GM20000 (cell line): ENCODE measurements at regions not wholly inside any gene's neighbourhood (a gene's known extent, or its start where the extent isn't known, plus 50 kb on each side); places are given as distances from the start of the nearest gene placed in this dataset.

ENCODE experiments used
- DNase-seq: peaks from one replicate; pipeline ENCODE4 v3.0.0; 2012; ENCODE audit warnings: low spot score
- TF ChIP-seq, protein P1 (sequence below): IDR thresholded peaks from 2 replicates; pipeline ENCODE4 v1.5.1; 2012; ENCODE audit warnings: mild to moderate bottlenecking, control low read depth; ENCODE audit errors: extremely low read depth, missing control alignments

DNA sequence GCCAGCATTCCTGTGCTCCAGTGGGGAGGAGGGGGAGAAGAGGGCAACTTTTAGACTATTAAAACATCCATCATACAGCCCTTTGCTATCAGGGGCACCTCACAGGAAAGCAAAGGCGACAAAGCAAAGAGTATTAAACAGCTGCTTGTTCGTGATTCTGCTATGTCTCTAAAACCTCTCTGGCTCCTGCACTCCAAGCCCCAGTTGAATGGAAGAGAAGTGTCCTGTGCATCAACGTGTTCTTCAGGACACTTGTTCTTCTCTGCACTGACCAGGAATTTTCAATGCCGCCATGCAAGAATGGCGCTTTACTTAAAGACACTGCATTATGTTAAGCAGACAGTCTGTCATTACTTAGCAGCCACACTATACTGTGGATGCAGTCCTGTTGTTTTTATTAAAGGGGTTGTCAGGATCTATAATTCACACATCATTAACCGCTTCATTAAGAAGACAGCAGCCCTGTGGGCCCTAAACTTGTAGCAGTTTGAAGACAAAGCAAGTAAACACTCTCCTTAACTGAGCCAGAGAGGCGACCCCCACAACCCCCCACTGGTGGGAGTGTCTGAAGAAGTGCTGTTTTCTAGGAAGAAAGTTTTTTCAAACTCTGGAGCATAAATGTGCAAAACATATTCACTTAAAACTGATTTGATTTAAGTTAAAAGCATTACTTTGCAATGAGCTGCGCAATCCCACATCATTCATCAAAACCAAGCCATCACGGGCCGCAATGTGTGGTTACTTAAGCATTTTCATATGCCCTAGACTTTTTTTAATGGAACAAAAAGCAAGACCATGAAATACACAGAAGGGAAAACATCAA is 164.5 kb downstream of the ZNF608 start:
- no peak for DNase-seq
- TF ChIP-seq, protein P1, sequence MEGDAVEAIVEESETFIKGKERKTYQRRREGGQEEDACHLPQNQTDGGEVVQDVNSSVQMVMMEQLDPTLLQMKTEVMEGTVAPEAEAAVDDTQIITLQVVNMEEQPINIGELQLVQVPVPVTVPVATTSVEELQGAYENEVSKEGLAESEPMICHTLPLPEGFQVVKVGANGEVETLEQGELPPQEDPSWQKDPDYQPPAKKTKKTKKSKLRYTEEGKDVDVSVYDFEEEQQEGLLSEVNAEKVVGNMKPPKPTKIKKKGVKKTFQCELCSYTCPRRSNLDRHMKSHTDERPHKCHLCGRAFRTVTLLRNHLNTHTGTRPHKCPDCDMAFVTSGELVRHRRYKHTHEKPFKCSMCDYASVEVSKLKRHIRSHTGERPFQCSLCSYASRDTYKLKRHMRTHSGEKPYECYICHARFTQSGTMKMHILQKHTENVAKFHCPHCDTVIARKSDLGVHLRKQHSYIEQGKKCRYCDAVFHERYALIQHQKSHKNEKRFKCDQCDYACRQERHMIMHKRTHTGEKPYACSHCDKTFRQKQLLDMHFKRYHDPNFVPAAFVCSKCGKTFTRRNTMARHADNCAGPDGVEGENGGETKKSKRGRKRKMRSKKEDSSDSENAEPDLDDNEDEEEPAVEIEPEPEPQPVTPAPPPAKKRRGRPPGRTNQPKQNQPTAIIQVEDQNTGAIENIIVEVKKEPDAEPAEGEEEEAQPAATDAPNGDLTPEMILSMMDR = no peak

DNA sequence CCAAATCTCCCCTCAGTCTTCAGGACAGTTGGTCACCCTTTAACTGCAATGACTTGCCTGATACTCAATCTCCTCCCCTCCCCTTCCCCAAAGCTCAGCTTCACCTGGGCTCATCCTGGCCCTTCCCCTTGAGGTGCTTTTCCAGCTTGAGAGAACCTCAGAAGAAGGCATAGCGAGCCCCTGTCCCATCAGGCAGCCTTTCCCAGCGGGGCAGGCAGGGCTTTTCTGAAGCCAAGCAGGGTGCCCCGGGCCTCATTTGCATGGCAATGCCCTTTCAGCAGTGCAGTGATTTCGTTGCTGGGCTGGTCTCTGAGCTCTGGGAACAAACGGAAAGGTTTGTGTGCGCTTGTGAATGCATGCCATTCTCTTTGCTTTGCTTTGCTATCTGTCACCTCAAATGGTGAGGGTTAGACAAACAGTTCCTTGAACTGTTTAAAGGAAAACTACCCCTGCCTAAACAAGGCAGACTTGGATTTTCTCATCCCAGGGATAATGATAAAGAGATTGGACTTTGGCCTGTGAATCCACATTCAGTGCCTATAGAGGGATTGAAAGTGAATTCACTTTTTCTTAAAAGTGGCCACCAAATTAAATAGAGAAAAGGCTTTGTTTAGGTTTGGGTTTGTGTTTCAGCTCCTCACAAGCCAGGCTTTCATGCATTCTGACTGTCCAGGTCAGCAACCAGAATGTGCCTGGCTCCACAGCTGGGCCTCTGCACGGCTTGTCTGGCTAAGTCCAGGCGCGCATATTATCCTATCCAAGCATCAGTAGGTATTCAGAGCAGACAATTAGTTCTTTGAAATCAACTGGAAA is 165.3 kb downstream of the ZNF608 start:
- TF ChIP-seq, protein P1 = no peak
- DNase-seq = no peak

DNA sequence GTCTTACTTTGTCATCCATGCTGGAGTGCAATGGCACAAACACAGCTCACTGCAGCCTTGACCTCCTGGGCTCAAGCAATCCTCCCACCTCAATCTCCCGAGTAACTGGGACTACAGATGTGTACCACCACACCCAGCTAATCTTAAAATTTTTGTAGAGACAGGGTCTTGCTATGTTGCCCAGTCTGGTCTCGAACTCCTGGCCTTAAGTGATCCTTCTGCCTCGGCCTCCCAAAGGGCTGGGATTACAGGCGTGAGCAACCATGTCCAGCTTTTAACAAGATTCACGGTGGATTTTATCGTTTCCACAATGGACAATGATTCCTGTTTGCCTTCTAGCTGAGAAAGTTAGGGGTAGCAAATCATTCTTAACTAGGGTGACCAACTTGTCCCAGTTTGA is 165.9 kb downstream of the ZNF608 start:
- no peak for DNase-seq
- TF ChIP-seq, protein P1 = no peak

DNA sequence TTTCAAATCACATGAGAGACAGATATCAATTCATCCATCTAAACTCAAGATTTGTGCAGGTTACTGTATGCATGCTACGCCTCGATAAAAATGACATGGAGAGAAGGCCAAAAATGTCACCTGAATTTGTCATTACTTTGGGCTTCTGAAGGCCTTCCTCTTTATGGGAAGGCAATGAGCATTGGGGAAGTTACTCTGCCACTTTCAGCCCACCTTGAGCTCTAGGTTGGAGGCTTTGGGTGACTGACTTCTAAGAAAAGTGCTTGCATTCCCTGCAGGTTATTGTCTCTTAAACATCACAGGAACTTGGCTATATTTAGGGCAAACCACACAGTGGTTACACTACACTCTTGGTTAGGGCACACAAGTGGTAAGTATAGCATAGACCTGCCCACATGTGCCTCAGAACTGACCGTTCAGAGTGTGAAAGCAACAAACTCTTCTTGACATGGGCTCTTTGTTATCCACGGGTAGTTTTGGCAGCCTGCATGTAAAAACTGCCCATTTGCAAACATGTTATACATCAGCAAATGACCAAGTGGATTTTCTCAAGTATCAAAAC is 169.5 kb downstream of the ZNF608 start:
- DNase-seq = no peak
- TF ChIP-seq, protein P1 = no peak

DNA sequence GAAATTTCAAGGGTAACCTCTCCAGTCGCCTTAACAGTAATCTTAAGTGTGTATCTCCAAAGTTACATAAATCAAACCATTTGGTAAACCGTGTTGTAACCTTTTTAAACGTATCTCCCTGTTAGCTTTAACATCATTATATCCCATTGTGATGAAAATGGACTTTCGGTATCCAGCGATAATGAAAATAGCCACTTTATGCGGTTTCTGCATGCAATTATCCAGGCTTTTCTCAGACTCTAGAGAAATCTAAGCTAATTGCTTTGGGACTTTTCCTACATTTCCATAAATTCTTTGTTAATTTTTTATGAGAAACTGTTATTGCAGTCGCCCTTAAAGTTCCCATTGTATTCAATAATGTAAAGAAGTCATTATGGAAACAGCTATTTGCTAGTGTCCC is 170.7 kb downstream of the ZNF608 start:
- TF ChIP-seq, protein P1 = no peak
- DNase-seq = no peak

DNA sequence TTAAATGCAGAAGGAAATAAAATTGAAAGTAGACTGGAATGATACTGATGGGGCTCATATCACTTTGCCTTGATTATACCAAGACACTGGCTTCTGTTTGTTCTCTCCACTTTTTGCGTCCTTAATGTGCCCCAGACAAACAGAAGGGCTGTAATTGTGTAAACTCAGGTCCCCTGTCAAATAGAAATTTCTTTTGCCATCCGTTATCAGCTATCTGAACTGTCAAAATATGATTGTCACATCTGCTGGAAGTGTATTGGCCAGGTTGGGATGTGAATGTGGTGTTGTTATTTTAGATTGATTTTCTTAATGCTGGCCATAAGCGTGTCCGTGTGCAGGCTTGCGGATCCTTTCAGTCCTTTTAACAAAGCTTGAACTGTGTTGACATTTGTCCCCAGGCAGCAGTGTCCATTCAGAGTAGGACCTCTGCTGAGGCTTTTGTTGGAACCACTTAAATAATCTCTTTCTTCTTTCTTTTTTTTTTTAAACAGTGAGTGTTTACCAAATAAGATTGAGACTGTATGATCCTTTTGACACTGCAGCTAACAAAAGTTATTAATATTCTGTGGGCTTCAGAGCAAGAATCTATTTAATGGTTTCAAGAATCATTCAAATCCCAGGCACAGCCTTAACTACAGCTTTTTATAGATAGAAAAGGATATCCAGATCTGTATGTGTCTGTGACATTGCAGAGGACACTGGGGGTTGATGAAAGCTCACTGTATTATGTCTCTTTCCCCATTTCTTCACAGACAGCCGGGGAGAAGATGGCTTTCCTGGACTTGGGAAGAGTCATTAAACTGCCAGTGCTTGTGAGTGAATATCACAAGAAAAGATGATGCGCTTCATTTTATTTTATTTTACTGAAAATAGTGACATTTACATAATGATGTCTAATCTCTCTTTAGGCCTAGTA is 171.7 kb downstream of the ZNF608 start:
- DNase-seq = no peak
- TF ChIP-seq, protein P1 = no peak
